Chondrocyte (in vitro differentiated cells): ENCODE measurements at regions not wholly inside any gene's neighbourhood (a gene's known extent, or its start where the extent isn't known, plus 50 kb on each side); places are given as distances from the start of the nearest gene placed in this dataset.

Experiments used
- DNase-seq: peaks from one replicate; pipeline ENCODE4 v3.0.0; 2021; ENCODE audit warnings: mixed read lengths, low spot score
- H3K27ac Mint-ChIP-seq: one replicate; pipeline ENCODE4 v1.8.0; 2021; ENCODE audit warnings: mild to moderate bottlenecking, moderate library complexity, mixed read lengths; ENCODE audit not compliant: unreplicated experiment
- H3K27me3 Mint-ChIP-seq: 2 replicates; pipeline ENCODE4 v1.8.0; 2021; ENCODE audit warnings: low read depth, mixed read lengths
- H3K36me3 Mint-ChIP-seq: 2 replicates; pipeline ENCODE4 v1.8.0; 2021; ENCODE audit warnings: low read depth, mixed read lengths
- H3K4me1 Mint-ChIP-seq: 2 replicates; pipeline ENCODE4 v1.8.0; 2021; ENCODE audit warnings: low read depth, mild to moderate bottlenecking, mixed read lengths
- H3K4me3 Mint-ChIP-seq: one replicate; pipeline ENCODE4 v1.8.0; 2021; ENCODE audit warnings: mild to moderate bottlenecking, moderate library complexity, mixed read lengths; ENCODE audit not compliant: unreplicated experiment
- H3K9me3 Mint-ChIP-seq: 2 replicates; pipeline ENCODE4 v1.8.0; 2021; ENCODE audit warnings: low read depth, mixed read lengths
- TF ChIP-seq, protein P1 (sequence below): fragments of 200-600 bp; sonication (generic); IDR thresholded peaks from 2 replicates; pipeline ENCODE4 v1.5.0; 2021; ENCODE audit warnings: antibody characterized with exemption, mild to moderate bottlenecking, moderate library complexity

DNA sequence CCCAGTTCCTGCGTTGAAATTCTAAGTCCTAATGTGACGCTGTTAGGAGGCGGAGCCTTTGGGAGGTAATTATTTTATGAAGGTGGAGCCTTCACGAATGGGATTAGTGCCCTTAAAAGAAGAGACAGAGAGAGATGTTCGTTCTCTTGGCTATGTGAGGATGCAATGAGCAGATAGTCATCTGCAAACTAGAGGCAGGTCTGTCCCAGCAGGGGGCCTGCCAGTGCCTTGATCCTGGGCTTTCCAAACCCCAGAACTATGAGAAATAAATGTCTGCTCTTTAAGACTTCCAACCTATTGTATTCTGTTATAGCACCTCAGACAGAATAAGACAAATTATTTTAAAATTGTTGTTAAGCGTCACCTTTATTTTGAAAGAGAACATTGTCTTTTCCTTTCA is 123.1 kb upstream of the KCNJ6 start:
- no peak overlapping the region for H3K27ac Mint-ChIP-seq
- peaks cover 10% of the 10 kb centered on the region for H3K4me1 Mint-ChIP-seq
- DNase-seq, result no peak
- TF ChIP-seq, protein P1, sequence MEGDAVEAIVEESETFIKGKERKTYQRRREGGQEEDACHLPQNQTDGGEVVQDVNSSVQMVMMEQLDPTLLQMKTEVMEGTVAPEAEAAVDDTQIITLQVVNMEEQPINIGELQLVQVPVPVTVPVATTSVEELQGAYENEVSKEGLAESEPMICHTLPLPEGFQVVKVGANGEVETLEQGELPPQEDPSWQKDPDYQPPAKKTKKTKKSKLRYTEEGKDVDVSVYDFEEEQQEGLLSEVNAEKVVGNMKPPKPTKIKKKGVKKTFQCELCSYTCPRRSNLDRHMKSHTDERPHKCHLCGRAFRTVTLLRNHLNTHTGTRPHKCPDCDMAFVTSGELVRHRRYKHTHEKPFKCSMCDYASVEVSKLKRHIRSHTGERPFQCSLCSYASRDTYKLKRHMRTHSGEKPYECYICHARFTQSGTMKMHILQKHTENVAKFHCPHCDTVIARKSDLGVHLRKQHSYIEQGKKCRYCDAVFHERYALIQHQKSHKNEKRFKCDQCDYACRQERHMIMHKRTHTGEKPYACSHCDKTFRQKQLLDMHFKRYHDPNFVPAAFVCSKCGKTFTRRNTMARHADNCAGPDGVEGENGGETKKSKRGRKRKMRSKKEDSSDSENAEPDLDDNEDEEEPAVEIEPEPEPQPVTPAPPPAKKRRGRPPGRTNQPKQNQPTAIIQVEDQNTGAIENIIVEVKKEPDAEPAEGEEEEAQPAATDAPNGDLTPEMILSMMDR, result no peak
- peaks cover 4% of the 10 kb centered on the region for H3K27me3 Mint-ChIP-seq
- H3K36me3 Mint-ChIP-seq, result no peaks in the 10 kb centered on the region
- no peaks in the 10 kb centered on the region for H3K9me3 Mint-ChIP-seq
- H3K4me3 Mint-ChIP-seq, result no peak overlapping the region

DNA sequence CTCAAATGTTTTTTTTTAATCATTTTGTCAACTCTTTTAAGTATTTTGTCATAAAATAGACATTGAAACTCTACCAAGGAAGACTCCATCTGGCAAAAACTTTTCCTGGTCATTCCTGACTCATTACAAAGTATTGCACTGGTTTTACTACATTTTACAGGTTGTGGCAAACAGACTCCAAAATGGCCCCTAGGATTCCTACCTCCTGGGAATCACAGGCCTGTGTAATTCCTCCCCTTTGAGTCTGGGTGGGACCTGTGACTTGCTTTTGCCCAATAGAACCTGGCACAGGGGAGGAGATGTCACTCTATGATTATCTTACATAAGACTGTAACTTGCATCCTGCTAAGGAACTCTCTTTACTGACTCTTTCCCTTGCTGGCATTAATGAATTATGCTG is 123.6 kb upstream of the KCNJ6 start:
- H3K27me3 Mint-ChIP-seq, result peaks cover 4% of the 10 kb centered on the region
- H3K4me1 Mint-ChIP-seq, result peaks cover 10% of the 10 kb centered on the region
- no peak for DNase-seq
- no peaks in the 10 kb centered on the region for H3K9me3 Mint-ChIP-seq
- no peak overlapping the region for H3K4me3 Mint-ChIP-seq
- H3K36me3 Mint-ChIP-seq, result no peaks in the 10 kb centered on the region
- TF ChIP-seq, protein P1, result no peak
- no peak overlapping the region for H3K27ac Mint-ChIP-seq

DNA sequence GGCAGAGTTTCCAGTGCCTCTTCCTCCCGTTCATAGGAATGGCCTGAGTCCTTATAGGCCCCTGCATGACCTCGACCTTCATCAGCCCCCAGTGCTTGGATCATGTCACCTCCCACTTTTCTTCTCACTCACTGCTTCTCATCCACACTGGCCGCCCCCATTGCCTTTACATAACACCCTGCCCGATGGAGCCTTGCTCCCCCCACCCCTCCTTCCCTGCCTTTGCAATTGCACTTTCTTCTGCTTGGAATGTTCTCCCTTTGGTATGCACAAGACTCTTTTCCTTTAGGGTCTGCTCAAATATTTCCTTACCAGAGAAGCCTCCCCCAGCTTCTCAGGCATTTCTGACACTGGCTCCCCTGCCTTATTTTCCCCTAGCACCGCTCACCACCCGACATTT is 125.2 kb upstream of the KCNJ6 start:
- TF ChIP-seq, protein P1, result no peak
- Mint-ChIP-seq H3K27me3 (peaks cover 10% of the 10 kb centered on the region), H3K36me3 (no peaks in the 10 kb centered on the region), H3K4me3 (no peak overlapping the region), H3K27ac (no peak overlapping the region), H3K9me3 (no peaks in the 10 kb centered on the region), H3K4me1 (peaks cover 10% of the 10 kb centered on the region)
- no peak for DNase-seq

- H3K36me3 Mint-ChIP-seq, result no peaks in the 10 kb centered on the region
- H3K4me1 Mint-ChIP-seq, result peaks cover 7% of the 10 kb centered on the region
- H3K27me3 Mint-ChIP-seq, result peaks cover 10% of the 10 kb centered on the region
- TF ChIP-seq, protein P1, result no peak
- no peaks in the 10 kb centered on the region for H3K9me3 Mint-ChIP-seq
- no peak overlapping the region for H3K27ac Mint-ChIP-seq
- H3K4me3 Mint-ChIP-seq, result no peak overlapping the region
- DNase-seq, result no peak
Measured at GRCh38 chr21:38042246-38042645, 126.0 kb upstream of the KCNJ6 start.

GRCh38 chr21:38048167-38048566 is 131.9 kb upstream of the KCNJ6 start:
- Mint-ChIP-seq H3K36me3 (no peaks in the 10 kb centered on the region), H3K4me1 (no peaks in the 10 kb centered on the region), H3K9me3 (no peaks in the 10 kb centered on the region), H3K4me3 (no peak overlapping the region), H3K27ac (no peak overlapping the region), H3K27me3 (peaks cover 10% of the 10 kb centered on the region)
- no peak for DNase-seq
- TF ChIP-seq, protein P1, result no peak
